Keratinocyte (primary cell): ENCODE measurements at regions not wholly inside any gene's neighbourhood (a gene's known extent, or its start where the extent isn't known, plus 50 kb on each side); places are given as distances from the start of the nearest gene placed in this dataset.

Experiments used
- DNase-seq: peaks from one replicate; pipeline ENCODE4 v3.0.0-alpha.2; 2011; ENCODE audit warnings: low read depth, missing footprints, low spot score
- FAIRE-seq: peaks from 2 replicates; lab custom pipeline; 2011; peaks lifted over from hg19 to GRCh38; lab: Jason Lieb, UNC
- H2AFZ ChIP-seq: 2 replicates; pipeline ENCODE4 v1.6.0; 2012; ENCODE audit warnings: low read length, control low read depth, inconsistent platforms; ENCODE audit not compliant: control insufficient read depth
- H3K27ac ChIP-seq: 2 replicates; pipeline ENCODE4 v1.5.1; 2011; ENCODE audit warnings: low read length; ENCODE audit not compliant: control insufficient read depth, insufficient read depth
- H3K27me3 ChIP-seq: 3 replicates; pipeline ENCODE4 v1.6.0; 2011; ENCODE audit warnings: low read length; ENCODE audit not compliant: control insufficient read depth, insufficient read depth; ENCODE audit errors: extremely low read depth
- H3K36me3 ChIP-seq, 2 experiments: 2 replicates in 1 of 2; 3 replicates in 1 of 2; pipeline ENCODE4 v1.5.1; 2011; ENCODE audit warnings: low read length in 2 of 2, mild to moderate bottlenecking in 1 of 2; ENCODE audit not compliant: control insufficient read depth in 2 of 2, insufficient read depth in 2 of 2; ENCODE audit errors: extremely low read depth in 1 of 2
- H3K4me1 ChIP-seq: 3 replicates; pipeline ENCODE4 v1.5.1; 2011; ENCODE audit warnings: low read length; ENCODE audit not compliant: control insufficient read depth, insufficient read depth; ENCODE audit errors: extremely low read depth
- H3K4me2 ChIP-seq: 3 replicates; pipeline ENCODE4 v1.6.0; 2011; ENCODE audit warnings: low read depth, low read length; ENCODE audit not compliant: control insufficient read depth, insufficient read depth; ENCODE audit errors: extremely low read depth
- H3K4me3 ChIP-seq, 3 experiments: fragments of 200-600 bp in 1 of 3; sonication (generic) in 1 of 3; 2 replicates in 2 of 3; 3 replicates in 1 of 3; pipeline ENCODE4 v1.5.1; 2011 to 2016; ENCODE audit warnings: low read length in 3 of 3, mild to moderate bottlenecking in 3 of 3, control low read depth in 2 of 3, inconsistent platforms in 1 of 3, low read depth in 1 of 3, mixed read lengths in 1 of 3, mixed run types in 1 of 3, moderate library complexity in 1 of 3; ENCODE audit not compliant: control insufficient read depth in 2 of 3, insufficient read depth in 2 of 3; ENCODE audit errors: extremely low read depth in 1 of 3
- H3K79me2 ChIP-seq: 2 replicates; pipeline ENCODE4 v1.6.0; 2012; ENCODE audit warnings: low read length; ENCODE audit not compliant: control insufficient read depth, insufficient read depth
- H3K9ac ChIP-seq: 3 replicates; pipeline ENCODE4 v1.6.0; 2011; ENCODE audit warnings: low read length; ENCODE audit not compliant: control insufficient read depth, insufficient read depth; ENCODE audit errors: extremely low read depth
- H3K9me1 ChIP-seq: 3 replicates; pipeline ENCODE4 v1.6.0; 2011; ENCODE audit warnings: low read length; ENCODE audit not compliant: control insufficient read depth, insufficient read depth; ENCODE audit errors: extremely low read depth
- H3K9me3 ChIP-seq: 2 replicates; pipeline ENCODE4 v1.5.1; 2012; ENCODE audit warnings: low read depth, low read length; ENCODE audit not compliant: control insufficient read depth
- H4K20me1 ChIP-seq: 3 replicates; pipeline ENCODE4 v1.6.0; 2011; ENCODE audit warnings: low read length; ENCODE audit not compliant: control insufficient read depth, insufficient read depth; ENCODE audit errors: extremely low read depth
- EZH2 ChIP-seq: IDR thresholded peaks from one replicate; pipeline ENCODE4 v1.6.1; 2012; ENCODE audit warnings: inconsistent platforms, mild to moderate bottlenecking, low read length, moderate library complexity
- dilution Hi-C: fragments of 300-500 bp; cut with MboI; formaldehyde crosslinking; loops from one replicate; pipeline ENCODE4 v1.7.0; 2020; ENCODE audit warnings: low sequenced_read_pairs; ENCODE audit not compliant: extremely low pct_ligation_motif_present
- TF ChIP-seq, protein P1 (sequence below), 3 experiments: IDR thresholded peaks in 1 of 3; conservative IDR thresholded peaks in 1 of 3; optimal IDR thresholded peaks in 1 of 3; 2 replicates in 2 of 3; 3 replicates in 1 of 3; pipeline versions ENCODE3 to v1.5.1; 2011; ENCODE audit warnings: low read length in 3 of 3, mild to moderate bottlenecking in 3 of 3, moderate library complexity in 2 of 3, control low read depth in 1 of 3, inconsistent platforms in 1 of 3; ENCODE audit not compliant: insufficient read depth in 2 of 3; ENCODE audit errors: extremely low read depth in 1 of 3

DNA sequence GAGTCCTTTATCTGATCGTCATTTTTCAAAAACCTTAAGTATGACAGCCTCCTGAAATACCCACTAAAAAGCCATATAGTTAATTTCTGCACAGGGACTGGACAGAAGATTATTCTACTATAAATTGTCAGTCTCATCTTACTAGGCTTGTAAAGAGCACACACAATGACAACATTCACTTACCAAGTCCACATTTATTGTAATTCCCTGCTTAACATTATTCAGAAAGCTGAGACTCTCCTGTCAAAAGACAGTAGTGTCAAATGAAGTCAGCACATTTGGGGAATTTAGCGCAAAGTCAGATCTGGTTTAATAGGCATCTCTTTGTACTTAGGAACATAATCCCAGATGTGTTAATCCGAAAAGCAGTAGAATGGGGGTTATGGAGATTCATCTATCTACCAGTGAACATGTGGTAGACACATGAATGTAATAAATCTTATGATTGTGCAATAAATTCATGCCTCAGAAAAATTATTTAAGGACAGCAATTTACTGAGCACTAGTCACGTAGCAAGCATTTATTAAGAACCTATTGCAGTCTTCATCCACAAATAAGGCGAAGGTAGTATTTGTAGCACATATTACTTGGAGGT lies 224.6 kb upstream of the GPC6 start:
- H3K9ac ChIP-seq, result no peak overlapping the region
- H3K9me3 ChIP-seq, result no peaks in the 10 kb centered on the region
- no peak overlapping the region for H3K27ac ChIP-seq
- H3K36me3 ChIP-seq, result no peaks in the 10 kb centered on the region
- no peaks in the 10 kb centered on the region for H3K79me2 ChIP-seq
- H3K27me3 ChIP-seq, result no peaks in the 10 kb centered on the region
- H3K4me1 ChIP-seq, result no peaks in the 10 kb centered on the region
- no peaks in the 10 kb centered on the region for H4K20me1 ChIP-seq
- no peak overlapping the region for H3K4me3 ChIP-seq
- FAIRE-seq (no peak), DNase-seq (no peak)
- dilution Hi-C loops, result no loop called here
- no peaks in the 10 kb centered on the region for H3K9me1 ChIP-seq
- TF ChIP-seq EZH2, result no peak
- TF ChIP-seq, protein P1, sequence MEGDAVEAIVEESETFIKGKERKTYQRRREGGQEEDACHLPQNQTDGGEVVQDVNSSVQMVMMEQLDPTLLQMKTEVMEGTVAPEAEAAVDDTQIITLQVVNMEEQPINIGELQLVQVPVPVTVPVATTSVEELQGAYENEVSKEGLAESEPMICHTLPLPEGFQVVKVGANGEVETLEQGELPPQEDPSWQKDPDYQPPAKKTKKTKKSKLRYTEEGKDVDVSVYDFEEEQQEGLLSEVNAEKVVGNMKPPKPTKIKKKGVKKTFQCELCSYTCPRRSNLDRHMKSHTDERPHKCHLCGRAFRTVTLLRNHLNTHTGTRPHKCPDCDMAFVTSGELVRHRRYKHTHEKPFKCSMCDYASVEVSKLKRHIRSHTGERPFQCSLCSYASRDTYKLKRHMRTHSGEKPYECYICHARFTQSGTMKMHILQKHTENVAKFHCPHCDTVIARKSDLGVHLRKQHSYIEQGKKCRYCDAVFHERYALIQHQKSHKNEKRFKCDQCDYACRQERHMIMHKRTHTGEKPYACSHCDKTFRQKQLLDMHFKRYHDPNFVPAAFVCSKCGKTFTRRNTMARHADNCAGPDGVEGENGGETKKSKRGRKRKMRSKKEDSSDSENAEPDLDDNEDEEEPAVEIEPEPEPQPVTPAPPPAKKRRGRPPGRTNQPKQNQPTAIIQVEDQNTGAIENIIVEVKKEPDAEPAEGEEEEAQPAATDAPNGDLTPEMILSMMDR (optimal IDR thresholded peaks at IDR 0.05 in 1 of 3, IDR thresholded peaks at IDR 0.05 in 1 of 3, conservative IDR thresholded peaks at IDR 0.05 in 1 of 3; ENCODE audit: extremely low read depth in 1 of 3, insufficient read depth in 2 of 3, low read length in 3 of 3), result no peak
- no peak overlapping the region for H2AFZ ChIP-seq
- H3K4me2 ChIP-seq, result no peak overlapping the region

DNA sequence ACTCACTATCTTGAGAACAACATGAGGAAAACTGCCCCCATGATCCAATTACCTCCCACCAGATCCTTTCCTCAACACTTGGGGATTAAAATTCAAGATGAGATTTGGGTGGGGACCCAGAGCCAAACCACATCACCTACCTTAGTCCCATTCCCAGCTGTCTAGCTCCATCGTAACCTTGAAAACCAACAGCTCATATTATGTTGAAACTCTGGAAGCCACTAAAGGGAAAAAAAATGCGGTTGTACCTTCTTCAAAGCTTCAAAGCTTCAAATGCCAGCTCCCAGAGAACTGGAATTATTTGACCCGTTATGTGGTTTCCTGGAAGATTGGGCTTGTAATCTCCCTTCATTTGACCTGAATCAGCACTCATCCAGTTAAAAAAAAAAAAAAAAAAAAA lies 223.1 kb upstream of the GPC6 start:
- TF ChIP-seq, protein P1 (optimal IDR thresholded peaks at IDR 0.05 in 1 of 3, IDR thresholded peaks at IDR 0.05 in 1 of 3, conservative IDR thresholded peaks at IDR 0.05 in 1 of 3; ENCODE audit: extremely low read depth in 1 of 3, insufficient read depth in 2 of 3, low read length in 3 of 3), result no peak
- no peak for TF ChIP-seq EZH2
- Histone ChIP-seq H3K79me2 (no peaks in the 10 kb centered on the region), H3K9me1 (no peaks in the 10 kb centered on the region), H3K4me1 (no peaks in the 10 kb centered on the region), H3K36me3 (no peaks in the 10 kb centered on the region), H3K9ac (no peak overlapping the region), H3K9me3 (no peaks in the 10 kb centered on the region), H3K4me3 (no peak overlapping the region), H3K27me3 (no peaks in the 10 kb centered on the region), H3K27ac (no peak overlapping the region), H4K20me1 (no peaks in the 10 kb centered on the region), H2AFZ (no peak overlapping the region), H3K4me2 (no peak overlapping the region)
- DNase-seq, result no peak
- FAIRE-seq, result no peak
- dilution Hi-C loops, result no loop called here
